ENCODE measurements at regions not wholly inside any gene's neighbourhood (a gene's known extent, or its start where the extent isn't known, plus 50 kb on each side); places are given as distances from the start of the nearest gene placed in this dataset.
"Not testable (repeated sequence)": the region's sequence is repeated elsewhere in the genome, so short reads cannot be mapped to it uniquely, and the experiment has no call there.

- H4K20me1 ChIP-seq (ENCODE audit: insufficient read depth, low read length), result no peaks in the 10 kb centered on the region
- no peaks in the 10 kb centered on the region for H3K27me3 ChIP-seq (ENCODE audit: insufficient read depth, low read length, poor library complexity)
- no peaks in the 10 kb centered on the region for H3K4me1 ChIP-seq (ENCODE audit: insufficient read depth, low read length)
- no peak for TF ChIP-seq CTCF (IDR thresholded peaks at IDR 0.05; ENCODE audit: borderline replicate concordance, extremely low read depth, low read length, poor library complexity, severe bottlenecking)
- no peak for TF ChIP-seq EZH2 (IDR thresholded peaks at IDR 0.05; ENCODE audit: borderline replicate concordance, low read depth, low read length, severe bottlenecking)
- DNase-seq, result no peak
- no peak overlapping the region for H3K4me2 ChIP-seq (ENCODE audit: insufficient read depth, low read length)
- no peak overlapping the region for H3K4me3 ChIP-seq (ENCODE audit: low read depth in 1 of 2, low read length in 2 of 2)
- H2AFZ ChIP-seq (ENCODE audit: low read depth, low read length), result no peak overlapping the region
- no peak overlapping the region for H3K9ac ChIP-seq (ENCODE audit: low read depth, low read length)
- H3K79me2 ChIP-seq (ENCODE audit: insufficient read depth, low read length), result 0 out of 2 replicates have a peak, but pooled peaks cover 3% of the 10 kb centered on the region
- H3K36me3 ChIP-seq (ENCODE audit: insufficient read depth, low read length), result peaks cover 29% of the 10 kb centered on the region; the same call in 1 of the 2 replicates
- H3K9me3 ChIP-seq (ENCODE audit: insufficient read depth, low read length, severe bottlenecking), result peaks cover 3% of the 10 kb centered on the region
- no peak overlapping the region for H3K27ac ChIP-seq (ENCODE audit: low read length)
- no peak for ATAC-seq (ENCODE audit: insufficient read depth, low read depth)
These were observed 75.2 kb upstream of the NUDT6 start for GRCh38 chr4:122997463-122998101.

GRCh38 chr4:123004079-123004478 is 81.7 kb upstream of the NUDT6 start:
- not testable (repeated sequence) for H3K27ac ChIP-seq (ENCODE audit: low read length); H4K20me1 ChIP-seq (ENCODE audit: insufficient read depth, low read length); H3K27me3 ChIP-seq (ENCODE audit: insufficient read depth, low read length, poor library complexity); H3K4me1 ChIP-seq (ENCODE audit: insufficient read depth, low read length); ATAC-seq (ENCODE audit: insufficient read depth, low read depth); H3K79me2 ChIP-seq (ENCODE audit: insufficient read depth, low read length); H3K9ac ChIP-seq (ENCODE audit: low read depth, low read length); H2AFZ ChIP-seq (ENCODE audit: low read depth, low read length); H3K4me2 ChIP-seq (ENCODE audit: insufficient read depth, low read length); H3K9me3 ChIP-seq (ENCODE audit: insufficient read depth, low read length, severe bottlenecking); H3K4me3 ChIP-seq (ENCODE audit: low read depth in 1 of 2, low read length in 2 of 2); DNase-seq
- H3K36me3 ChIP-seq (ENCODE audit: insufficient read depth, low read length), result peaks cover 18% of the 10 kb centered on the region

GRCh38 chr4:123005126-123005525 is 82.7 kb upstream of the NUDT6 start:
- peaks cover 23% of the 10 kb centered on the region for H3K36me3 ChIP-seq (ENCODE audit: insufficient read depth, low read length)
- not testable (repeated sequence) for H3K4me2 ChIP-seq (ENCODE audit: insufficient read depth, low read length); ATAC-seq (ENCODE audit: insufficient read depth, low read depth); H4K20me1 ChIP-seq (ENCODE audit: insufficient read depth, low read length); H3K27me3 ChIP-seq (ENCODE audit: insufficient read depth, low read length, poor library complexity); DNase-seq; H3K4me1 ChIP-seq (ENCODE audit: insufficient read depth, low read length); H3K27ac ChIP-seq (ENCODE audit: low read length); H3K9me3 ChIP-seq (ENCODE audit: insufficient read depth, low read length, severe bottlenecking); H3K9ac ChIP-seq (ENCODE audit: low read depth, low read length); H2AFZ ChIP-seq (ENCODE audit: low read depth, low read length); H3K4me3 ChIP-seq (ENCODE audit: low read depth in 1 of 2, low read length in 2 of 2); H3K79me2 ChIP-seq (ENCODE audit: insufficient read depth, low read length)

- Histone ChIP-seq H3K27ac (ENCODE audit: low read length) (no peak overlapping the region), H3K4me1 (ENCODE audit: insufficient read depth, low read length) (no peaks in the 10 kb centered on the region), H3K9me3 (ENCODE audit: insufficient read depth, low read length, severe bottlenecking) (no peaks in the 10 kb centered on the region), H3K4me3 (ENCODE audit: low read depth in 1 of 2, low read length in 2 of 2) (no peak overlapping the region), H2AFZ (ENCODE audit: low read depth, low read length) (no peak overlapping the region), H3K4me2 (ENCODE audit: insufficient read depth, low read length) (no peak overlapping the region), H3K27me3 (ENCODE audit: insufficient read depth, low read length, poor library complexity) (no peaks in the 10 kb centered on the region), H3K9ac (ENCODE audit: low read depth, low read length) (no peak overlapping the region), H3K79me2 (ENCODE audit: insufficient read depth, low read length) (no peaks in the 10 kb centered on the region; the same call in 1 of the 2 replicates), H4K20me1 (ENCODE audit: insufficient read depth, low read length) (no peaks in the 10 kb centered on the region), H3K36me3 (ENCODE audit: insufficient read depth, low read length) (peaks cover 27% of the 10 kb centered on the region)
- no peak for TF ChIP-seq EZH2 (IDR thresholded peaks at IDR 0.05; ENCODE audit: borderline replicate concordance, low read depth, low read length, severe bottlenecking)
- no peak for TF ChIP-seq CTCF (IDR thresholded peaks at IDR 0.05; ENCODE audit: borderline replicate concordance, extremely low read depth, low read length, poor library complexity, severe bottlenecking)
- ATAC-seq (ENCODE audit: insufficient read depth, low read depth), result no peak
- DNase-seq, result no peak
These were observed 85.3 kb upstream of the NUDT6 start for GRCh38 chr4:123007679-123008078.

GRCh38 chr4:123012416-123012815 is 90.0 kb upstream of the NUDT6 start:
- not testable (repeated sequence) for H3K4me1 ChIP-seq (ENCODE audit: insufficient read depth, low read length); H3K79me2 ChIP-seq (ENCODE audit: insufficient read depth, low read length); H3K27ac ChIP-seq (ENCODE audit: low read length); H3K9me3 ChIP-seq (ENCODE audit: insufficient read depth, low read length, severe bottlenecking); DNase-seq; H3K27me3 ChIP-seq (ENCODE audit: insufficient read depth, low read length, poor library complexity); H4K20me1 ChIP-seq (ENCODE audit: insufficient read depth, low read length); H3K4me3 ChIP-seq (ENCODE audit: low read depth in 1 of 2, low read length in 2 of 2); H2AFZ ChIP-seq (ENCODE audit: low read depth, low read length); H3K4me2 ChIP-seq (ENCODE audit: insufficient read depth, low read length); ATAC-seq (ENCODE audit: insufficient read depth, low read depth); H3K9ac ChIP-seq (ENCODE audit: low read depth, low read length)
- H3K36me3 ChIP-seq (ENCODE audit: insufficient read depth, low read length), result peaks cover 29% of the 10 kb centered on the region
